C4-2B (cell line): ENCODE measurements at regions not wholly inside any gene's neighbourhood (a gene's known extent, or its start where the extent isn't known, plus 50 kb on each side); places are given as distances from the start of the nearest gene placed in this dataset.

Experiments
- ZFX ChIP-seq: fragments of 450-650 bp; IDR thresholded peaks from 2 replicates; pipeline ENCODE4 v1.6.1; 2017
- TF ChIP-seq, protein P1 (sequence below): fragments of 450-650 bp; conservative IDR thresholded peaks from 2 replicates; pipeline ENCODE4 v1.5.1; 2017; ENCODE audit warnings: mild to moderate bottlenecking

DNA sequence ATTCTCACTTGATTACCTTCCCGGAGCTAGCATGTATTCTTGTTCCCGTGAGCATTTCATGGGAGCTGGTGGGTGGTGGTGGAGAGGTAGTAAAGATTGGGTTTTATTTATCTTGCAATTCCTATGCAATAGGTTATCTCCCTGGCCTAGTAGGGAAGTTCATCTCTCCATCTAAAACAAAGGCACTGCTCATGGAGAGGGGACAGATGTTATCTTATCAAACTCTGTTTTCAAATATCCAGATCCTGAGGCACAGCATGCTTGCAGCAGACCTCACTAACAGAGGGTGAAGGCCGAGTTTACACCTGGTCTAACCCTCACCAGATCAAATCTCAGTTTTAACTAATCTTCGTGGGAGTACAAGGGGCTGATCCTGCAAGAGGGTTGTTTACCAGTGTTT is 98.9 kb downstream of the CYRIA start:
- no peak for TF ChIP-seq ZFX
- TF ChIP-seq, protein P1, sequence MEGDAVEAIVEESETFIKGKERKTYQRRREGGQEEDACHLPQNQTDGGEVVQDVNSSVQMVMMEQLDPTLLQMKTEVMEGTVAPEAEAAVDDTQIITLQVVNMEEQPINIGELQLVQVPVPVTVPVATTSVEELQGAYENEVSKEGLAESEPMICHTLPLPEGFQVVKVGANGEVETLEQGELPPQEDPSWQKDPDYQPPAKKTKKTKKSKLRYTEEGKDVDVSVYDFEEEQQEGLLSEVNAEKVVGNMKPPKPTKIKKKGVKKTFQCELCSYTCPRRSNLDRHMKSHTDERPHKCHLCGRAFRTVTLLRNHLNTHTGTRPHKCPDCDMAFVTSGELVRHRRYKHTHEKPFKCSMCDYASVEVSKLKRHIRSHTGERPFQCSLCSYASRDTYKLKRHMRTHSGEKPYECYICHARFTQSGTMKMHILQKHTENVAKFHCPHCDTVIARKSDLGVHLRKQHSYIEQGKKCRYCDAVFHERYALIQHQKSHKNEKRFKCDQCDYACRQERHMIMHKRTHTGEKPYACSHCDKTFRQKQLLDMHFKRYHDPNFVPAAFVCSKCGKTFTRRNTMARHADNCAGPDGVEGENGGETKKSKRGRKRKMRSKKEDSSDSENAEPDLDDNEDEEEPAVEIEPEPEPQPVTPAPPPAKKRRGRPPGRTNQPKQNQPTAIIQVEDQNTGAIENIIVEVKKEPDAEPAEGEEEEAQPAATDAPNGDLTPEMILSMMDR = no peak
